K562 (cell line): ENCODE measurements at regions not wholly inside any gene's neighbourhood (a gene's known extent, or its start where the extent isn't known, plus 50 kb on each side); places are given as distances from the start of the nearest gene placed in this dataset.

Experiments used
- ATAC-seq: fragments of 200-7000 bp; cut with Tn5 transposase; 3 replicates; pipeline ENCODE4 v1.9.1; 2020; ENCODE audit warnings: moderate library complexity
- BruUV-seq: library from RNA; stranded (reverse); fragments of 400-500 nt; replicated peaks from 2 replicates; lab custom pipeline; 2021; lab: Mats Ljungman, UMichigan
- CTCF ChIA-PET: fragments of 300-600 bp; formaldehyde crosslinking; extraction: SDS; loops from one replicate; lab custom pipeline; 2021; ENCODE audit warnings: low intra/inter-chr PET ratio; lab: Yijun Ruan, JAX
- POLR2A ChIA-PET: fragments of 300-600, 350-650 bp; sonication (Branson Sonifier 250); formaldehyde crosslinking; extraction: SDS; loops from one replicate; lab custom pipeline; 2021; ENCODE audit warnings: antibody characterized with exemption, inconsistent platforms; lab: Yijun Ruan, JAX
- DNase-seq, 4 experiments: peaks; one replicate each; pipeline versions ENCODE4 v3.0.0 to v3.0.0-alpha.2; 2011 to 2018; ENCODE audit warnings: low spot score in 3 of 4, mixed read lengths in 3 of 4; ENCODE audit errors: extremely low read depth in 1 of 4
- FAIRE-seq: peaks from 2 replicates; lab custom pipeline; 2011; peaks lifted over from hg19 to GRCh38; lab: Jason Lieb, UNC
- H2AFZ ChIP-seq: 2 replicates; pipeline ENCODE4 v1.6.0; 2011; ENCODE audit warnings: low read depth, low read length, control low read depth, inconsistent platforms
- H3K27ac ChIP-seq: fragments of 200-600 bp; 3 replicates; pipeline ENCODE4 v1.8.0; 2011; ENCODE audit warnings: low read depth, mild to moderate bottlenecking, control low read depth, inconsistent platforms, low read length, moderate library complexity, mixed read lengths; ENCODE audit errors: extremely low read depth
- H3K27me3 ChIP-seq, 2 experiments: fragments of 300-600 bp in 1 of 2; 2 replicates in 1 of 2; 3 replicates in 1 of 2; pipeline versions ENCODE4 v1.6.0 to v1.8.0; 2011; ENCODE audit warnings: inconsistent platforms in 2 of 2, low read length in 2 of 2, mild to moderate bottlenecking in 1 of 2, mixed read lengths in 1 of 2, moderate library complexity in 1 of 2; ENCODE audit not compliant: control insufficient read depth in 2 of 2, insufficient read depth in 2 of 2
- H3K36me3 ChIP-seq: fragments of 300-600 bp; 3 replicates; pipeline ENCODE4 v1.8.0; 2011; ENCODE audit warnings: mild to moderate bottlenecking, low read length, inconsistent platforms; ENCODE audit not compliant: control insufficient read depth, insufficient read depth
- H3K4me1 ChIP-seq, 2 experiments: fragments of 200-600 bp in 1 of 2; replicated peaks in 1 of 2; 2 replicates in 1 of 2; 3 replicates in 1 of 2; pipeline versions ENCODE4 v1.5.1 to v1.8.0; 2011; ENCODE audit warnings: inconsistent platforms in 2 of 2, low read length in 2 of 2, mild to moderate bottlenecking in 1 of 2, mixed read lengths in 1 of 2, moderate library complexity in 1 of 2; ENCODE audit not compliant: control insufficient read depth in 2 of 2, insufficient read depth in 2 of 2
- H3K4me2 ChIP-seq: 2 replicates; pipeline ENCODE4 v1.6.1; 2011; ENCODE audit warnings: low read length, control low read depth, inconsistent platforms, mixed read lengths; ENCODE audit not compliant: insufficient read depth
- H3K4me3 ChIP-seq: fragments of 200-600 bp; sonication (generic), shearing (Covaris generic); 2 replicates; pipeline ENCODE4 v1.5.1; 2016; ENCODE audit warnings: control low read depth, inconsistent platforms
- H3K79me2 ChIP-seq: fragments of 200-600 bp; 3 replicates; pipeline ENCODE4 v1.8.0; 2011; ENCODE audit warnings: low read length, inconsistent platforms; ENCODE audit not compliant: control insufficient read depth, insufficient read depth
- H3K9ac ChIP-seq, 2 experiments: 2 replicates each; pipeline versions ENCODE4 v1.6.0 to v1.6.1; 2011; ENCODE audit warnings: low read depth in 2 of 2, low read length in 2 of 2, control low read depth in 1 of 2, inconsistent platforms in 1 of 2, mild to moderate bottlenecking in 1 of 2, mixed read lengths in 1 of 2; ENCODE audit not compliant: insufficient read depth in 1 of 2
- H3K9me1 ChIP-seq: one replicate; pipeline ENCODE4 v1.6.0; 2011; ENCODE audit warnings: inconsistent platforms, mild to moderate bottlenecking, low read length, moderate library complexity; ENCODE audit not compliant: control insufficient read depth, insufficient read depth
- H3K9me3 ChIP-seq: replicated peaks from 2 replicates; pipeline ENCODE4 v1.5.1; 2011; ENCODE audit warnings: low read depth, low read length, inconsistent platforms; ENCODE audit not compliant: control insufficient read depth, insufficient read depth
- H4K20me1 ChIP-seq: replicated peaks from 2 replicates; pipeline ENCODE4 v1.6.1; 2011; ENCODE audit warnings: low read length, inconsistent platforms, mixed read lengths; ENCODE audit not compliant: control insufficient read depth, insufficient read depth
- BHLHE40 ChIP-seq: IDR thresholded peaks from 2 replicates; pipeline ENCODE4 v1.6.1; 2011; ENCODE audit warnings: low read length, improper control_type of control experiment
- BRD4 ChIP-seq: fragments of 200-600 bp; sonication (generic); IDR thresholded peaks from 2 replicates; pipeline ENCODE4 v1.6.1; 2017; ENCODE audit warnings: inconsistent platforms
- CEBPG ChIP-seq, 3 experiments: fragments of 200-800 bp in 1 of 3; sonication (Bioruptor generic) in 1 of 3; sonication (generic) in 1 of 3; formaldehyde crosslinking in 1 of 3; IDR thresholded peaks in 2 of 3; conservative IDR thresholded peaks in 1 of 3; 2 replicates each; pipeline versions ENCODE4 v1.6.1 to v1.8.0; 2016 to 2022; ENCODE audit warnings: missing compliant biosample characterization in 2 of 3, missing genetic modification characterization in 2 of 3, mild to moderate bottlenecking in 1 of 3, missing genetic modification reagents in 1 of 3
- EHMT2 ChIP-seq: fragments of 450-650 bp; IDR thresholded peaks from 2 replicates; pipeline ENCODE4 v1.6.1; 2018; ENCODE audit warnings: antibody characterized with exemption
- FOXJ3 ChIP-seq: sonication (generic); formaldehyde crosslinking; IDR thresholded peaks from 2 replicates; pipeline ENCODE4 v1.4.0; 2020; ENCODE audit warnings: mild to moderate bottlenecking, missing genetic modification reagents
- FOXK1 ChIP-seq: sonication (generic); formaldehyde crosslinking; IDR thresholded peaks from 2 replicates; pipeline ENCODE4 v1.8.0; 2022; ENCODE audit warnings: missing genetic modification reagents, mild to moderate bottlenecking, borderline replicate concordance
- FOXO4 ChIP-seq: fragments of 450-650 bp; formaldehyde crosslinking; IDR thresholded peaks from 2 replicates; pipeline ENCODE4 v1.4.0; 2020; ENCODE audit warnings: mild to moderate bottlenecking, moderate library complexity
- HNRNPL ChIP-seq: fragments of 200-400 bp; formaldehyde crosslinking; IDR thresholded peaks from 2 replicates; pipeline ENCODE4 v1.6.1; 2017; ENCODE audit warnings: low read depth, mild to moderate bottlenecking, low read length
- ID3 ChIP-seq, 2 experiments: fragments of 250-450 bp in 1 of 2; fragments of 450-650 bp in 1 of 2; sonication (Bioruptor Pico) in 1 of 2; IDR thresholded peaks; 2 replicates each; pipeline versions ENCODE4 v1.6.1 to v1.8.0; 2016 to 2021; ENCODE audit warnings: mild to moderate bottlenecking in 2 of 2, moderate library complexity in 2 of 2, missing compliant biosample characterization in 1 of 2, missing genetic modification characterization in 1 of 2
- LCOR ChIP-seq: sonication (generic); formaldehyde crosslinking; IDR thresholded peaks from 2 replicates; pipeline ENCODE4 v1.8.0; 2022; ENCODE audit warnings: mild to moderate bottlenecking, missing genetic modification reagents
- RBFOX2 ChIP-seq: fragments of 200-400 bp; formaldehyde crosslinking; IDR thresholded peaks from 2 replicates; pipeline ENCODE4 v1.6.1; 2017; ENCODE audit warnings: low read depth, mild to moderate bottlenecking, low read length, moderate library complexity
- ZBTB7A ChIP-seq: IDR thresholded peaks from 2 replicates; pipeline ENCODE4 v1.6.1; 2011; ENCODE audit warnings: low read depth, mild to moderate bottlenecking, low read length, moderate library complexity, borderline replicate concordance; ENCODE audit not compliant: control insufficient read depth
- ZKSCAN1 ChIP-seq: fragments of 150-350 bp; IDR thresholded peaks from 2 replicates; pipeline ENCODE4 v1.6.1; 2016; ENCODE audit warnings: low read depth, low read length
- ZNF197 ChIP-seq: fragments of 200-800 bp; sonication (Bioruptor generic); IDR thresholded peaks from 2 replicates; pipeline ENCODE4 v1.6.1; 2016; ENCODE audit warnings: low read depth, missing genetic modification characterization, missing compliant biosample characterization
- ZNF584 ChIP-seq: fragments of 200-800 bp; sonication (Bioruptor generic); IDR thresholded peaks from 2 replicates; pipeline ENCODE4 v1.6.1; 2016; ENCODE audit warnings: low read depth, mild to moderate bottlenecking, missing genetic modification characterization, missing compliant biosample characterization
- WGBS: fragments of 100-300 bp; shearing (Covaris generic); methylation state at CpG from one replicate; pipeline ENCODE4 v1.1.6; 2016; ENCODE audit warnings: low coverage, mixed read lengths; ENCODE audit not compliant: insufficient coverage; ENCODE audit errors: missing lambda C conversion rate; 5-methylcytosine and 5-hydroxymethylcytosine counted together
- in situ Hi-C: fragments of 300-500 bp; cut with MboI; formaldehyde crosslinking; loops from 4 replicates; pipeline ENCODE4 v1.15.0; 2018; ENCODE audit warnings: inconsistent platforms, mixed read lengths
- intact Hi-C: fragments of 100-400 bp; cut with micrococcal nuclease; formaldehyde crosslinking; loops from 2 replicates; pipeline ENCODE4 v1.14.2; 2022

GRCh38 chr5:51208296-51208695, 175.0 kb upstream of the ISL1 start:
- no TSS peak for BruUV-seq
- WGBS, result 0% methylated on average over 3 of the region's 3 CpGs
- no peak overlapping the region for H2AFZ ChIP-seq
- POLR2A ChIA-PET, result no interaction called here
- H3K27ac ChIP-seq, result no peak overlapping the region
- H4K20me1 ChIP-seq, result no peaks in the 10 kb centered on the region
- H3K9me1 ChIP-seq, result no peaks in the 10 kb centered on the region
- in situ Hi-C loops, result no loop called here
- H3K4me1 ChIP-seq, result no peaks in the 10 kb centered on the region
- CTCF ChIA-PET, result no interaction called here
- no peak overlapping the region for H3K4me2 ChIP-seq
- H3K36me3 ChIP-seq, result no peaks in the 10 kb centered on the region
- ATAC-seq (no peak), DNase-seq (no peak), FAIRE-seq (no peak)
- H3K4me3 ChIP-seq, result no peak overlapping the region
- H3K79me2 ChIP-seq, result no peaks in the 10 kb centered on the region
- intact Hi-C loops, result no loop called here
- H3K9ac ChIP-seq, result no peak overlapping the region
- no peaks in the 10 kb centered on the region for H3K27me3 ChIP-seq
- TF ChIP-seq ZKSCAN1 (no peak), FOXK1 (no peak), CEBPG (CRISPR knock-in tag; IDR thresholded peaks at IDR 0.05) (no peak), CEBPG (tag; conservative IDR thresholded peaks at IDR 0.05 in 1 of 2, IDR thresholded peaks at IDR 0.05 in 1 of 2) (no peak), EHMT2 (no peak), RBFOX2 (no peak), FOXO4 (CRISPR knock-in tag) (no peak), ZNF584 (no peak), FOXJ3 (CRISPR knock-in tag) (no peak), LCOR (no peak), BRD4 (no peak), ZBTB7A (no peak), HNRNPL (no peak), BHLHE40 (no peak), ID3 (CRISPR knock-in tag; IDR thresholded peaks at IDR 0.05) (no peak), ID3 (tag; IDR thresholded peaks at IDR 0.05) (no peak), ZNF197 (no peak)
- TF ChIP-seq, all 486 proteins: peak for 0
- no peaks in the 10 kb centered on the region for H3K9me3 ChIP-seq
